Gastroesophageal sphincter (tissue), 2 donors: ENCODE measurements at regions not wholly inside any gene's neighbourhood (a gene's known extent, or its start where the extent isn't known, plus 50 kb on each side); places are given as distances from the start of the nearest gene placed in this dataset.

Experiments
- POLR2A ChIP-seq, 2 donors: fragments of 450-650 bp; IDR thresholded peaks; one replicate each; pipeline ENCODE4 v1.6.1; 2017; ENCODE audit warnings: antibody characterized with exemption in 2 of 2, mild to moderate bottlenecking in 2 of 2, moderate library complexity in 1 of 2
- POLR2AphosphoS5 ChIP-seq: sonication (generic); formaldehyde crosslinking; IDR thresholded peaks from one replicate; pipeline ENCODE4 v1.6.1; 2017; ENCODE audit warnings: antibody characterized with exemption

- no peak for TF ChIP-seq POLR2A (IDR thresholded peaks at IDR 0.05)
- TF ChIP-seq POLR2AphosphoS5 = no peak
These were observed 117.6 kb downstream of the CENPF start for GRCh38 chr1:214720561-214720960.
